Inferior parietal cortex (tissue), 1 donor: ENCODE measurements at regions not wholly inside any gene's neighbourhood (a gene's known extent, or its start where the extent isn't known, plus 50 kb on each side); places are given as distances from the start of the nearest gene placed in this dataset.

ENCODE experiments used
- DNase-seq: peaks from one replicate; pipeline ENCODE4 v3.0.0-alpha.2; 2016; ENCODE audit errors: extremely low spot score

GRCh38 chr10:9719246-9719645 is 1298.4 kb upstream of the CELF2 start:
- no peak for DNase-seq

- DNase-seq: no peak
Observed at GRCh38 chr10:9733766-9734165, 1283.9 kb upstream of the CELF2 start.

DNA sequence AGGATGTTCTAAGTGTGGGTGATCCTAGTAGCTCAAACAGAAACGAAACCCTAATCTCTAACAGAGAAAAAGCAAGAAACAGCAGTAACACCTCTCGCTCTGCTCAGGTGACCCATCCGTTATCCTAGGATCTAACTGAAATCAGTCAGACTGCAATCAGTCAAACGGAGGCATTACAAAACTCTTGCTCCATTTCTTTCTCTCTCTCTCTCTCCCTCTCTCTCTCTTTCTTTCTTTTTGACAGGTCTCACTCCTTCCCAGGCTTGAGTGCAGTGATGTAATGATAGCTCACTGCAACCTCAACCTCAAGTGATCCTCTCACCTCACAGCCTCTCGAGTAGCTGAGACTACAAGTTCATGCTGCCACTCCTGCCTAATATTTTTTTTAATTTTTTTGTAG is 1283.5 kb upstream of the CELF2 start:
- no peak for DNase-seq

DNA sequence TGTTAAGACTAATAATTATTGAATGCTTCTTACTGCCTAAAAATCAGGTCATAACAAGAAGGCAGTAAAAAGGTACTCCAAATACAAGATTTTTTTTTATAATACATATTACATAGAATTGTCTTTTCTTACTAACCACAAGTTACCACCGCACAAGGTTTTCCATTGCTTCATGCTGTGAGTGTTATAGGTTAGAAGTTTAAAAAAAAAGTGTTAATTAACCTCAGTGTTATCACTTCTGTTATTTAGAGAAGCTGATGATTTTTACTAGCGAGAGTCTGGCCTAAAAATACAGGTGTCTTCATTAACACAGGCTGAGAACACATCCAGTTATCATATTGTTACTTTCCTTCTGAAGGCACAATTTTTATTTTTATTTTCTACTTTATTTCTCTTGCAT is 1281.9 kb upstream of the CELF2 start:
- no peak for DNase-seq

DNA sequence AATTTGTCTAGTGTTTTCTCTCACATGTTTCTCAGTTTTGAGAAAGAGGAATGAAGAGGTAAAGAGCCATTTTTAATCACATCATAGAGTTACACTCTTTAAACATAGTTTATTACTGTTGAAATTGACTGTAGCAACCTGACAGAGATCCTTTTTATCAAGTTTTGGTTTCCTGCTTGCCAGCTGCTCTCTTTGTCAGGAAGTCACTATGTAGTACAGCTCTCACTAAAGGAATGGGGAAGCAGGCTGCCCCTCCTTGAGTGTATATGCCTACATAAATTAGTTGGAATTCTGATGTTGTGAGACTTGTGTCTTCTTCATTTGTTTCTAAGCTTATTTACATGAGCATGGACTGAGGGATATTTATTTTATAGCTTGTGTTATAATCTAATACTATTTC is 1274.0 kb upstream of the CELF2 start:
- no peak for DNase-seq

GRCh38 chr10:9745158-9745557 is 1272.5 kb upstream of the CELF2 start:
- DNase-seq: no peak

DNA sequence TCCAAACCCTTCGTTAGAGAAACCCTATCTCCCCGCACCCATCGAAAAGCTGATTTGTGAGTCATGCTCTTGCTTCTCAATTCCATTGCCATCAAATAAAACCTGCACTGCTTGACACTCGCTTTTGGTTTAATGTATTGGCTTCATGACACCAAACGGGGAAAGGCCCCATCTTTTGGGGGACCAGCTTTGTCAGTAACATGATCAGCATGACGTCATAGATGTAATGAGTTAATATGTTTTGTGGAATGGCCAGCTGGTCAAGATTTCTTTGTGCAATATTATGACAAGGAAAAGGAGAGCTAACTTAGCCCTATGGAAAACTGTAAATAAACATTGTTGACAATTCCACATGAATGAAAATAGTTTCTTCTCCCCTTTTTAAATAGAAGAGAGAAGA is 1260.5 kb upstream of the CELF2 start:
- no peak for DNase-seq

DNA sequence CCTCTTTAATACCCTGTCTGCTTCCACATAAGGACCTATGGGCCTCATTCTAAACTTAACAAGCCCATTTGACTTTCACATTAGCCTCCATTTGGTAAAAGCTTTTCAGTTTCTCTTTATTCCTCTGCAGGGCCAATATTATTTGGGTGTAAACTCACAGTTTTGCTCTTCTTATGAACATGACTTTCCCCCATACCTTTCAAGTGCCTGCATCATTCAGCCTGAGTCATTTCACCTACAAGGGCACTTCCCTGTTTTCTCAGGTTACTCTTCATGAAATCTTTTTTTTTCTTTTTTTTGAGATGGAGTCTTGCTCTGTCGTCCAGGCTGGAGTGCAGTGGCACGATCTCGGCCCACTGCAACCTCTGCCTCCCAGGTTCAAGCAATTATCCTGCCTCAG is 1258.1 kb upstream of the CELF2 start:
- DNase-seq: no peak

DNA sequence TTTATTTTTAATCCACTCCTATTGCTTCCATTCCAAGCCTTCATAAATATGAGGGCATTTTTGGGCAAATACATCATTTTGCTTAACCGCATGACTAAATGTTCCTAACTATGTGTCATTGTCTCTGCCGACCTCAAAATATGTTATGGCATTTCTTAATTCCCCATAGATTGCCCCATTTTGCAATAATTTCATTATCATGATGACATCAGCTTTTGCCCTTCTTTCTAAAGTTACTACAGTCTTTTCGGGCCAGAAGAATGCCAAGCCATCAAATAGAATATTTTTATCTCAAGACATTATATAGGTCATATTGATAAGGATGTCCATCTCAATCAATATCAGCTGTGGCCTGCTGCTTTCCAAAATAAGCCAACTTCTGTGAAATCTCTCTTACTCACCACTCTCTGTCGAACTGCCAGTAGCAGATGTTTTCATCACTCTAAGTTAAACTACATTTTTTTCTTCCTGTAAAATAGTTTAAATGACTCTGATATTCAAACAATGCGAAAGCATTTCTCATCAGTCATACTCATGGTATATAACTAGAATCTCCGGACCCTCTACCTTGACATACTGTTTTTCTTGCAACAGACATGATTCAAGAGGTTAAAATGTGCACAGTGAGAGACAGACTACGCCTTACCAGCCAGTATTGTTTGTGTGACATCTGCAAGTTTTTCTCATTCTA is 1254.6 kb upstream of the CELF2 start:
- no peak for DNase-seq

DNA sequence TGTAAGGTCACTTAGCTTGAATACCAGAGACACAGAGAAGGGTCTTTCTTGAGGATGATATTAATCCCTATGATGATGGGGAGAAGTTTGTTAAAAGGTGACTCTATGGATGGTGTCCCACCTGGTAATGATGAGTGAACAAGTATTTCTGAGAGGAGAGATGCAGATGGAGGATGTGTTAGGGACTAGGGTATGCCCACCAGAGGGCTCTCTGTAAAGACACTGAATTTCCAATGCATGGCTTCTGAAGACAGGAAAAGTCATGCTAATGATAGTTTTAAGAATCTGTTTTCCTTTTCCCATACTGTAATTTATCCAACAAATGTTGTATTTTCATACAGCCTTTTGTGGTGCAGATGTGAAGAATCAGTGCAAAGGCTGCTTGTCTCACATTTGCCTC is 1250.9 kb upstream of the CELF2 start:
- no peak for DNase-seq

DNA sequence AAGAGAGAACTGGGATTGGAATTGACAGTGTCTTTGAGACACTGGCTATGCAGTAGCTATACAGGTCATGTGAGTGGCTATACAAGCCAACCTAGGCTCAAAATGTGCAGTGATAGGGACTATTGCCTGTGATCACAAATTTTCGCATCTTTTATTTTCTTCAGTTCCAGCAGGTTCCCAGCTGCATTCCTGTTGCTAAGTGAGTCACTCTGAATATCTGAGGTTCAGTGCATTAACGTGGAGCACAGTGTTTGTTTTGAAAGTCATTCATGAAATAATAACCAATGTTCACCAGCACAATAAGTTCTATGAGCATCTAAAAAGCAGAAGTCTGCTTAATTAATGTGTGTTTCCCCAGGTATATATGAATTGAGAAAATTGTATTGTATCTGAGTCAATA is 1236.0 kb upstream of the CELF2 start:
- DNase-seq: no peak

DNA sequence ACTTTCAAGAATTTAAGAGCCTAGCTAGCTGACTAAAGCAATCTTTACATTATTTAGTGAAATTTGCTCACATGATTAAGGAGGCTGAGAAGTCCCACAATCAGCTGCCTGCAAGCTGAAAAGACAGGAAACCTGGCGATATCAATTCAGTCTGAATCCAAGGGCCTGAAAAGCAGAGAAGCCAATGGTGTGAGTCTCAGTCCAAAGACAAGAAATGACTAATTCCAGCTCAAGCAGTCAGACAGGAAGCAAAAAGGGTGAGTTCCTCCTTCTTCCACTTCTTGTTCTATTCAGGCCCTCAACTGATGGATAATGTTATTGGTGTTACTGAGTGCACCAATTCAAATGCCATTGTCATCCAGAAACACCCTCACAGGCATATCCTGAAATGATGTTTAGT is 1231.6 kb upstream of the CELF2 start:
- DNase-seq: no peak

DNA sequence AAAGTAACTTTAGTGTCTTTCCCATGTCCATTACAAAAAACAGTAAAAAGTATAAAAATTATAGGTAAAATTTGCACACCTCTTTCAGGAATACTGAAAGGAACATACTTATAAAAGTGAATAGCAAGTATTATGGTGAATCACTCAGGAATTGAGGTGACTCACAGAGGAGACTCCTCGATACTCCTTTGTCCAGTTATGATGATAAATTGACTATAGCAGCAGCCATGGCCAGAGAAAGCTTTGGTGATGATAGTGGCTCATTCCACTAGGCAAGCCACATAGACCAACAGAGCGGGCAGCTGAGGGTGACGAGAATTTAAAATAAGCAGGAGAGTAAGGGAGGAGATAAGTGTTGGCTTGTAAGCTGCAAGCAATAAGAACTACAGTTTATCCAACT is 1231.1 kb upstream of the CELF2 start:
- no peak for DNase-seq

DNA sequence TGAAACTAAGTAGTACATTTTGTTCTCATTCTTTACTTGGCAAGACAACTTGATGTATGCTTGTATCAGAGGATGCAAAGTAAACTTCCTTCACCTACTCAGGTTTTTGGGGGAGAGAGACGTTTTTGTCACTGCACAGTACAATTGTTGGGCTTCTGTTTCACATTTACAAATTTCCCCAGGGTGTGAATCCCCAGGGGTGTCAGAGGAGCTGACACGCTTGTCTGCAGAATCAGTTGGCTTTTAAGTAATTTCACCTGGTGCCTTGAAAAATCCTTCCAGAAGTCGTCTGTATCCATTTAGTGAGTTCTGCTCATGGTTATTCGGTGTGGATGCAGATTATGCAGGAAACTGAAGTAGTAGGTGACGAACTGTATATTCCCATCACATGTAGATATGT is 1227.7 kb upstream of the CELF2 start:
- DNase-seq: no peak

DNA sequence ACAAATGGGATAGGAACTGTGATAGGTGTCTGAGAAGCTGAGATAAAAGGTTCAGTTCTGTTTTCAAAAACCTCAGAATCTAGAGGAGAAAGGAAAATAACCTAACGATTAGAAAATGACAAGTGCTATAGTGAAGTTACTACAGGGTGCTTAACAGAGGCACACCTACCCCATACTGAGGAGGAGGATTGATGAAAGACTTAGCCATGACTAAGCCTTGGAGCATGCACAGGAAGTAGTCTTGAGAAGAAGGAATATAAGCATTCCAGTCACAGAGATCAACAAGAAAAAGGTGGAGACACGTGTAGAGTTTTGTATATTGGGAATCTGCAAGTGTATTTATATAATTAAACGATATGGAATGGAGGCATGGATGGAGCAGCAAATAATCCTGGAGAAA is 1225.5 kb upstream of the CELF2 start:
- no peak for DNase-seq

GRCh38 chr10:9796564-9796963 is 1221.1 kb upstream of the CELF2 start:
- DNase-seq: no peak

DNA sequence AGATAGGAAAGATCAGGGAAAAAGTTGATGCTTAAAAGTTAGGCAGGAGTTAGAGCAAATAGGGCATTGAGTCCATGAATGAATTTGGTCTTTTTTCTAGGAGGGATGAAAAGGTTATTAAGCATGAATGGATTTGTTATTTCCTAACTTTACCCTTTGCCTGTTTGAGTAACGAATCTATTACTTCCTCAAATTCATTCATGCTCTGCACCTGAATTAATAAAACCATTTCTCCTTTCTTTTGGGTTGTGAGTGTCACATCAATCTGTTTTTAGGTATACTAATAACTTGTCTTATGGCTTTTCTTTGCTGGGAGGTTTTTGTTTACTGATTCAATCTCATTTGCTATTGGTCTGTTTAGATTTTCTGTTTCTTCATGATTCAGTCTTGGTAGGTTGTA is 1217.7 kb upstream of the CELF2 start:
- DNase-seq: no peak

DNA sequence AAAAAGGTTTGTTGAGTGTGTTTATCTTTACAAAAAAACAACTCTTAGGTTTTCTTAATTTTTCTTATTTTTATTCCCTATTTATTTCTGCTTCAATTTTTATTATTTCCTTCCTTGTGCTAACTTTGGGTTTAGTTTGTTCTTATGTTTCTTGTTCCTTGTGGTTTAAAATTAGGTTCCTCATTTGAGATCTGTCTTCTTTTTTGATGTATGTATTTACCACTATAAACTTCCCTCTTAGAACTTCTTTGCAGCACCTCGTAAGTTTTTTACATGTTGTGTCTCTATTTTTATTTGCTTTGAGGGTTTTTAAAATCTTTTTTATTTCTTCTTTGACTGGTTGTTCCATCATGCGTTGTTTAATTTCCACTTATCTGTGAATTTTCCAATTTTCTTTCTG is 1217.1 kb upstream of the CELF2 start:
- no peak for DNase-seq

DNA sequence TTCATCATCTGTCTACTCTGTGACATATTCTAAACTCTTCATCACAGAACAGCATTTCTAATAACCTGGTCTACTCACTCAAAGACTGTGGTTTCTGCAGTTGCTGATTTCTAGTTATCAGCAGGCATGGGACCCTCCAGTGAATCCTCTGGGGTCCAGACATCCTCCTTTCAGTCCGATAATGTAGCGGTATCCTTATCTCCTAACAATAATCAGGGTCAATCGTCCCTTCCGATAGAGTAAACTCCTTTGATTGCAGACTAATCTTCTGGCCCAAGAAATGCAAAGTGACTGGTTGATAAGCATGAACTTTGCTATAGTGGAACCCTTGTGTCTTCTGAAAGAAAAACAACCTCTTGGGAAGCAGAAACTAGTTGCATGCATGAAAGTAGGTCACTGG is 1209.8 kb upstream of the CELF2 start:
- no peak for DNase-seq

DNA sequence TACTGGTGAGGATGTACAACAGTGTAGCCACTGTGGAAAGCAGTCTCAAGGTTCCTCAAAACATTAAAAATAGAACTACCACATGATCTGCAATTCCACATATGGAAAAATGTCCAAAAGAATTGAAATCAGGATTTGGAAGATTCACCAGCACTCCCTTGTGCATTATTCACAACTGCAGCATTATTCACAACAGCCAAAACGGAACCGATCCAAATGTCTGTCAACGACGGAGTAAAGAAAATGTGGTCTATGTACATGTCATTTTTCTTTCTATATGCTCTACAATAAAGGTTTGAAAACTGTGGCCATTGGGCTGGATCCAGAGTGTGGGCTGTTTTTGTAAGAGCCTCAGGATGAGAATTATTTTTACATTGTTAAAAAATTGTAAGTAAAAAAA is 1206.1 kb upstream of the CELF2 start:
- DNase-seq: no peak

DNA sequence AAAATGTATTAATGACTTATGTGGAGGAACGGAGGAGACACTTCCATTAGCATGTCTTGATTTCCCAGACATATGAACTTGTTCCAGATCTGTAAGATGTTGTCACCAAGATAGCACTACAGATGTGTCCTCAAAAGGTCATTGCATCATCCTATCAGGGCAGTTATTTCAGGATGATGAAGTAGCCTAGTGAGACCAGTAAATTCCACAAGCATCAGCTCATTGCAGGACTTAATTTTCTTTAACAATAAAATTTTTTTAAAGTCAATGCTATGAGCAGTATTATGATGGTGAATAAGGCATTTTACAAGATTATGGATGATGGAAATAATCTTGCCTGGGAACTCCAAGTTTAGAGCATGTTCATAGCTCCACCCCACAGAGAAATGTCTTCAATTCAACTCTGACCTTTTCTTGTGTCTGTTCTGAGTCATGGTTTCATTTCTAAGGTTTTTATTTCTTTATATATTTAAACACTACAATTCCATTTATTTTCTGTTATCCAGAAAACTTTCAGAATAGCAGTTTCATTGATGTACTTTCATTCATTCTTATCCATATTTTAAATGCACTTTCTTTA is 1203.3 kb upstream of the CELF2 start:
- DNase-seq: no peak

GRCh38 chr10:9819756-9820494 is 1197.7 kb upstream of the CELF2 start:
- no peak for DNase-seq

- no peak for DNase-seq
Observed at GRCh38 chr10:9823268-9823930, 1194.3 kb upstream of the CELF2 start.
